BLaER1 (cell line): ENCODE measurements at regions not wholly inside any gene's neighbourhood (a gene's known extent, or its start where the extent isn't known, plus 50 kb on each side); places are given as distances from the start of the nearest gene placed in this dataset.
"Not testable (repeated sequence)": the region's sequence is repeated elsewhere in the genome, so short reads cannot be mapped to it uniquely, and the experiment has no call there.

ENCODE experiments used
- H3K27ac ChIP-seq: shearing (Covaris generic); formaldehyde crosslinking; 2 replicates; pipeline ENCODE4 v1.8.1; 2022
- H3K27me3 ChIP-seq: shearing (Covaris generic); formaldehyde crosslinking; 2 replicates; pipeline ENCODE4 v1.8.1; 2022
- H3K36me3 ChIP-seq: shearing (Covaris generic); formaldehyde crosslinking; 2 replicates; pipeline ENCODE4 v1.8.1; 2022
- H3K4me1 ChIP-seq: shearing (Covaris generic); formaldehyde crosslinking; 2 replicates; pipeline ENCODE4 v1.8.1; 2022
- H3K4me2 ChIP-seq: shearing (Covaris generic); formaldehyde crosslinking; 2 replicates; pipeline ENCODE4 v1.8.1; 2022
- H3K4me3 ChIP-seq: shearing (Covaris generic); formaldehyde crosslinking; 2 replicates; pipeline ENCODE4 v1.8.1; 2022
- H3K9ac ChIP-seq: shearing (Covaris generic); formaldehyde crosslinking; 2 replicates; pipeline ENCODE4 v1.8.1; 2022
- H3K9me3 ChIP-seq: shearing (Covaris generic); formaldehyde crosslinking; 2 replicates; pipeline ENCODE4 v1.8.1; 2022
- H4K20me1 ChIP-seq: shearing (Covaris generic); formaldehyde crosslinking; 2 replicates; pipeline ENCODE4 v1.8.1; 2022
- Cebpa-rat ChIP-seq: shearing (Covaris generic); IDR thresholded peaks from 2 replicates; pipeline ENCODE4 v1.8.1; 2022

DNA sequence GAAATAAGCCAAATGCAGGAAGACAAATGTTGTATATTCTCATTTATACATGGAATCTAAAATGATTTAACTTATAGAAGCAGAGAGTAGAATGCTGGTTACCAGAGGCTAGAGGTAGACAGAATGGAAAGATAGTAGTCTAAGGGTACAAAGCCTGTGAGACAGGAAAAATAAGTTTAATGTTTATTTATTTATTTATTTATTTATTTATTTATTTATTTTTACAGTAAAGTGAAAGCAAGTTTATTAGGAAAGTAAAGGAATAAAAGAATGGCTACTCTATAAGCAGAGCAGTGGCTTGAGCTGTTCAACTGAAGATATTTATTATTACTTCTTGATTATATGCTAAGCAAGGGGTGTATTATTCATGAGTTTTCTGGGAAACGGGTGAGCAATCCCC lies 203.2 kb downstream of the LAS1L start:
- no peaks in the 10 kb centered on the region for H3K36me3 ChIP-seq
- no peak overlapping the region for H3K9ac ChIP-seq
- H3K4me3 ChIP-seq: no peak overlapping the region
- TF ChIP-seq Cebpa-rat: no peak
- no peak overlapping the region for H3K27ac ChIP-seq
- no peaks in the 10 kb centered on the region for H3K4me1 ChIP-seq
- peaks cover 17% of the 10 kb centered on the region; the same call in 1 of the 2 replicates for H3K27me3 ChIP-seq
- no peaks in the 10 kb centered on the region for H4K20me1 ChIP-seq
- peaks cover 9% of the 10 kb centered on the region for H3K9me3 ChIP-seq
- no peak overlapping the region for H3K4me2 ChIP-seq

DNA sequence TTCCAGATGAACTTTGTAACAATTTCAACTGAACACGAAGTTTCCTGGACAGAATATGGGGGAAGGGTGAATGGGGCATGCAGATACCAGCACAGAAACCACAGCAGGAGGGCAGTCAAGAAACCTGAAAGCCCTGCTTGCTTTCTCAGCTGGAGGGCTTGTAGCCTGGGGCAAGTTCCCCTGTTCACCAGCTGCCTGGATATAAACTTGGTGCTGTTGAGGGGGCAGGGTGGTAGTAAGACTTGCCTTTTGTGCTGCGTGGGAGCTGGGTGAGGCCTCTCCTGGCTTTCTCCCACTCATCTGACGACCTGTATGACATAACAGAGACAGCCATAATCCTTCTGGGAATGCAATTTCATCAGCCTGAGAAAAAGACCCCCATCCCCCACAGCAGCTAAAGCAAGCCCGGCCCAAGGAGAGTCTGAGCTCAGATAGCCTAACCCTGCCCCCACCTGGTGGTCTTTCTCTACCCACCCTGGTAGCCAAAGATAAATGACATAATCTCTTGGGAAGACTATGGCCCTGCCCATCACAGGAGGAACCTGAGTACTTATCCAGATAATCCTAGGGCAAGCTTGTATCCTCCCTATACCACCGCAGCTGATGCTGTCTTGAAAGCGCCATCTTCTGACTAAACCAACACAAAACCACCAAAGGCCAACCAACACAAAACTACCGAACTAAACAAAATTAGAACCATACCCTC lies 234.3 kb downstream of the LAS1L start:
- Histone ChIP-seq H3K4me2 (no peak overlapping the region), H3K9ac (no peak overlapping the region), H3K27ac (no peak overlapping the region), H3K4me1 (no peaks in the 10 kb centered on the region), H4K20me1 (no peaks in the 10 kb centered on the region), H3K36me3 (no peaks in the 10 kb centered on the region), H3K27me3 (0 out of 2 replicates have a peak, but pooled peaks cover 13% of the 10 kb centered on the region), H3K4me3 (no peak overlapping the region), H3K9me3 (0 out of 2 replicates have a peak, but pooled peaks cover 5% of the 10 kb centered on the region)
- TF ChIP-seq Cebpa-rat: no peak

DNA sequence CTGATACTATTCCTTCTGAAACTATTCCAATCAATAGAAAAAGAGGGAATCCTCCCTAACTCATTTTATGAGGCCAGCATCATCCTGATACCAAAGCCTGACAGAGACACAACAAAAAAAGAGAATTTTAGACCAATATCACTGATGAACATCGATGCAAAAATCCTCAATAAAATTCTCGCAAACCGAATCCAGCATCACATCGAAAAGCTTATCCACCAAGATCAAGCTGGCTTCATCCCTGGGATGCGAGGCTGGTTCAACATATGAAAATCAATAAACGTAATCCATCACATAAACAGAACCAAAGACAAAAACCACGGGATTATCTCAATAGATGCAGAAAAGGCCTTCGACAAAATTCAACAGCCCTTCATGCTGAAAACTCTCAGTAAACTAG lies 251.7 kb downstream of the LAS1L start:
- not testable (repeated sequence) for H4K20me1 ChIP-seq, H3K36me3 ChIP-seq, H3K9ac ChIP-seq, H3K4me1 ChIP-seq, H3K4me3 ChIP-seq, H3K27me3 ChIP-seq, H3K27ac ChIP-seq, H3K9me3 ChIP-seq, H3K4me2 ChIP-seq

DNA sequence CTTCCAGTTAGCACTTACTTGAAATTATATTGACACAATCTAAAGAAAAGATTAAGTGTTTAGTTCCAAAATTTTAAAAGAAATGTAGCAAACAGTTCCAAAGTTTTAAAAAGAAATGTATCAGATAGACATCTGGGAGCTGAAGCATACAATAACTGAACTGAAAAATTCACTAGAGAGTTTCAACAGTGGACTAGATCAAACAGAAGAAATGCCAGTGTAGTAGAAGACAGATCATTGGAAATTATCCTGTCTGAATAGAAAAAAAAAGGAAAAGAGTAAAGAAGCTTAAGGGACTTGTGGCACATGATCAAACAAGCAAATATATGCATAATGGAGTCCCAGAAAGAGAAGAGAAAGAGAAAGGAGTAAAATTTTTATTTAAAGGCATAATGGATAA lies 261.4 kb downstream of the LAS1L start:
- Histone ChIP-seq H3K27ac (no peak overlapping the region), H3K36me3 (no peaks in the 10 kb centered on the region), H3K4me3 (no peak overlapping the region), H3K27me3 (peaks cover 3% of the 10 kb centered on the region; the same call in 1 of the 2 replicates), H3K4me2 (no peak overlapping the region), H3K9ac (no peak overlapping the region), H3K4me1 (no peaks in the 10 kb centered on the region), H4K20me1 (no peaks in the 10 kb centered on the region), H3K9me3 (peaks cover 45% of the 10 kb centered on the region)
- TF ChIP-seq Cebpa-rat: no peak

DNA sequence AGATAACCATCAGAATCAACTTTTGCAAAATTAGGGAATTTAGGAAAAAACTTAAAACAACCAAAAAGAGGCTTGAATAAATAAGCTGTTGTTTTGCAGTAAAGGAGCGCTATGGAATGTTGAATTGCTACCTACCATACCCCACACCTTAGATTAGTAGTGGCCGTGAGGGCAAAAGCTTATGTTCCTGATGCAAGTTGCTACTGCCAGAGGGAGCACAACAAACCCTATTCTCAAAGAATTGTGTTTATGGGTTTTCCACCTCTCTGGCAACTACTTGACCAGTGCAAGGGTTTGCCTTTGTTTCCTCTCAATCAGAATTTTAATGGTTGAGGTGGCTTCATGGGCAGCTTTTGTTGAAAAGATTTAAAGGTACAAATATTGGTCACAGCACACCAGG lies 268.1 kb downstream of the LAS1L start:
- Histone ChIP-seq H3K9me3 (0 out of 2 replicates have a peak, but pooled peaks cover 4% of the 10 kb centered on the region), H3K4me1 (no peaks in the 10 kb centered on the region)

DNA sequence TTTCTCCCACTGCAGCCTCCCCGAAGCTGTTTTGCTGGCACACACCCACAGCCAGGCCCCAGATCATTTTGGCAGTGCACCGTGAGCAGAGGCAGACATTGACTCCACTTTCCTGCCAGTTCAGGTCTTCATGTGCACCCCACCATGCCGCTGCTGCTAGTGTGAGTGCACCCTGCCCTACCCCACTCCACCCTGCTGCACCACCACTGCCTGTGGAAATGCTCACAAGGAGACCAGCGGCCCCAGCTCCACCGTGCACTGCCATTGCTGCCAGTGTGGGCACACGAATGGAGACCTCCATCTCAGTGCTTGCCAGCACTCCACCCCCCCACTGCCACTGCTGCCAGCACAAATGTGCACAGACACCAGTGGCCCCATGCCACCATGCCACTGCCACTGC lies 277.6 kb upstream of the ZC4H2 start:
- Histone ChIP-seq H3K27me3 (peaks cover 6% of the 10 kb centered on the region), H3K9me3 (no peaks in the 10 kb centered on the region), H4K20me1 (no peaks in the 10 kb centered on the region), H3K36me3 (no peaks in the 10 kb centered on the region), H3K4me1 (no peaks in the 10 kb centered on the region), H3K4me2 (no peak overlapping the region), H3K4me3 (no peak overlapping the region), H3K9ac (no peak overlapping the region), H3K27ac (no peak overlapping the region)
- TF ChIP-seq Cebpa-rat: no peak

More for the DNA sequence above, 268.1 kb downstream of the LAS1L start:
- no peaks in the 10 kb centered on the region for H4K20me1 ChIP-seq
- no peak for TF ChIP-seq Cebpa-rat
- peaks cover 5% of the 10 kb centered on the region; the same call in 1 of the 2 replicates for H3K27me3 ChIP-seq
- H3K4me2 ChIP-seq: no peak overlapping the region
- no peak overlapping the region for H3K27ac ChIP-seq
- H3K9ac ChIP-seq: no peak overlapping the region
- no peaks in the 10 kb centered on the region for H3K36me3 ChIP-seq
- H3K4me3 ChIP-seq: no peak overlapping the region

DNA sequence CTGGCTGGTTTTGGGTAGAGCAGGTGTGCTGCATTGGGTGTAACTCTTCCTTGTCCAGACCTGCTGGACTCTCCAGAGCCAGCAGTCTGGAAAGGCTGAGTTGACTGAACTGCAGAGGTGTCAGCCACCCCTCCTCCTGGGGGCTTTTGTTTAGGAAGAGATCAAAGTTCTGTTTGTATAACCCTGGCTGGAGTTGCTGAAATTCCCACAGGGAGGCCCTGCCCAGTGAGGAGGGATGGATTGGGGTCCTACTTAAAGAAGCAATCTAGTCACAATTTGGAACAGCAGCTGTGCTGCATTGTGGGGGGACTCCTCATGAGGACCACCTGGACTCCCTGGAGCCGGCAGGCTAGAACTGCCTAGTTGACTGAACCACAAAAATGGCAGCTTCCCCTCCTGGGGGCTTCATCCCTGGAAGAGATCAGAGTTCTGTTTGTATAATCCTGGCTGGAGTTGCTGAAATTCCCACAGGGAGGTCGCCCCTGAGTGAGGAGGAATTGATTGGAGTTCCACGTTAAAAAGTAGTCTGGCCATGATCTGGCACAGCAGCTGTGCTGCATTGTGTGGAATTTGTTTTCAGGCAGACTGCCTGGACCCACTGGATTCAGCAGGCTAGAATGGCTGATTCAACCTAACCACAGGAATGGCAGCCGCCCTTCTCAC lies 264.9 kb upstream of the ZC4H2 start:
- Histone ChIP-seq H3K4me3 (no peak overlapping the region), H3K9me3 (peaks cover 21% of the 10 kb centered on the region)

DNA sequence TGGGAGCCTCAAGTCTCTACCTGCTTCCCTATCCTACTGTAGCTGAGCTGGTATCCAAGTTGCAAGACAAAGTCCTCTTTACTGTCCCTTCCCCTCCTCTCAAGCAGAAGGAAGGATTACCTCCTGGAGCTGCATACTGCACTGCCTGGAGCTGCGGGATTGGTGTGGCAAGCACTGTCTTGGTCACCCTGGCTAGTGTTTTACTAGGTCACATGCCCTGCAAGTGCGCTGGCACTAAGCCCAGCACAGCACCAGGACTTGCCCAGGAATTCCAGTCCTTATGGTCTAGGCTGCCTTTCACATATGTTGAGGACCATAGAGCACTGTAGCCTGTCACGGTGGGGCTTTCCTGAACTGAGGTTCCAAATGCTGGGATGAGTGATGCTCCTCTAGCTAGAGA lies 227.3 kb upstream of the ZC4H2 start:
- Histone ChIP-seq H3K27me3 (peaks cover 20% of the 10 kb centered on the region), H3K4me1 (no peaks in the 10 kb centered on the region), H3K27ac (no peak overlapping the region), H3K4me3 (no peak overlapping the region), H3K9ac (no peak overlapping the region), H3K4me2 (no peak overlapping the region), H3K9me3 (0 out of 2 replicates have a peak, but pooled peaks cover 3% of the 10 kb centered on the region), H3K36me3 (no peaks in the 10 kb centered on the region), H4K20me1 (no peaks in the 10 kb centered on the region)
- no peak for TF ChIP-seq Cebpa-rat

More for the DNA sequence above, 264.9 kb upstream of the ZC4H2 start:
- TF ChIP-seq Cebpa-rat: no peak
- Histone ChIP-seq H3K36me3 (no peaks in the 10 kb centered on the region), H4K20me1 (no peaks in the 10 kb centered on the region), H3K27ac (no peak overlapping the region), H3K4me2 (no peak overlapping the region), H3K9ac (no peak overlapping the region), H3K27me3 (no peaks in the 10 kb centered on the region), H3K4me1 (no peaks in the 10 kb centered on the region)

DNA sequence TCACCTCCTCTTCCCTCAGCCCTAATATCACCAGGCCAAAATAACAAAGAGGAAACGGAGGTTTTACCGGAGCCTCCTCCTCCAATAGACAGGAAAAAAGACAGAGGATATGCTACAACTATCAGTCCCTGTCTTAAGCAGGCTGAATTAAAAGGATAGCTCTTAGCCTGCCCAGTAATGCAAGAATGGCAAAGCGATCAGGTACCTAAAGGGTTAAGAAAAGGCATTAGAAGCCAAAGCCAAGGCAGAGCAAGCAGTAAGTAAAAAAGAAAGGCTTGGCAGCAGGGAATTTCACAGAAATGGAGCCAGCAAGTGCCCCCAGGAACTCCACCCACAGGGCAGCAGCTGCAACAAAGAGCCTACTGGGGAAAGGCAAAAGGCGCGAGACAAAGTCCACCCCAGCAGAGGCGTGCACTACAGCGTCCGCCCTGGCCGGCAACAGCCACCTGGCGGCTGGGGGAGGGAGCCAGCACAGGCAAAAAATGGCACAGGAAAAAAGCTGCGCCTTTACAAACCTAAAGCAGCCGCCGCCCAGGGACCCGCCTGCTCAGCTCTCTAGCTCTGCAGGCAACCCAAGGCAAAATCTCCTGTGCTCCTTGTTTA lies 220.6 kb upstream of the ZC4H2 start:
- Histone ChIP-seq H4K20me1 (no peaks in the 10 kb centered on the region), H3K4me1 (no peaks in the 10 kb centered on the region), H3K4me3 (no peak overlapping the region), H3K27me3 (peaks cover 9% of the 10 kb centered on the region; the same call in 1 of the 2 replicates), H3K9me3 (no peaks in the 10 kb centered on the region), H3K27ac (no peak overlapping the region), H3K4me2 (no peak overlapping the region), H3K36me3 (no peaks in the 10 kb centered on the region), H3K9ac (no peak overlapping the region)
- no peak for TF ChIP-seq Cebpa-rat

DNA sequence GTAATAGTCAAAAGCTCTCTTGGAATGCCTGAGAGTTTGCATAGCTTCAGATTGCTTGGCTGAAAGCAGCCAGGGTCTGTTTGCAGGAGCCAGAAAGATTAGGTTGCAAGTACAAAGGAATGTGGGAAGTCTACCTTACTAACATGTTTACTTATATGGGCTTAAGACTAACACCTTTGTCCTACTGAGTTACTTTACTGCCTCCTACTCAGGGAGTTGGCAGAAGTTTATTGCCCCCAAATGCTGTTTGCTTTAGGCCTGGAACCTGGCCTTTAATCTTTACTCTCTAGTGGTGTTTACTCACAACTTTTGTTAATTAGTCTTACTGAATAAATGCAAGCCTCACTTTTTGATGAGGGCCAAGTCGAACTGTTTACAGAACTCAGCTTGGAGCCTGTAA lies 219.4 kb upstream of the ZC4H2 start:
- Histone ChIP-seq H3K4me1 (no peaks in the 10 kb centered on the region), H3K4me3 (no peak overlapping the region), H3K4me2 (no peak overlapping the region), H3K27ac (no peak overlapping the region), H4K20me1 (no peaks in the 10 kb centered on the region), H3K9me3 (no peaks in the 10 kb centered on the region), H3K27me3 (peaks cover 9% of the 10 kb centered on the region; the same call in 1 of the 2 replicates), H3K9ac (no peak overlapping the region), H3K36me3 (no peaks in the 10 kb centered on the region)
- no peak for TF ChIP-seq Cebpa-rat
